GM20000 (cell line): ENCODE measurements at regions not wholly inside any gene's neighbourhood (a gene's known extent, or its start where the extent isn't known, plus 50 kb on each side); places are given as distances from the start of the nearest gene placed in this dataset.
"Not testable (repeated sequence)": the region's sequence is repeated elsewhere in the genome, so short reads cannot be mapped to it uniquely, and the experiment has no call there.

Experiments used
- DNase-seq: peaks from one replicate; pipeline ENCODE4 v3.0.0; 2012; ENCODE audit warnings: low spot score
- TF ChIP-seq, protein P1 (sequence below): IDR thresholded peaks from 2 replicates; pipeline ENCODE4 v1.5.1; 2012; ENCODE audit warnings: mild to moderate bottlenecking, control low read depth; ENCODE audit errors: extremely low read depth, missing control alignments

DNA sequence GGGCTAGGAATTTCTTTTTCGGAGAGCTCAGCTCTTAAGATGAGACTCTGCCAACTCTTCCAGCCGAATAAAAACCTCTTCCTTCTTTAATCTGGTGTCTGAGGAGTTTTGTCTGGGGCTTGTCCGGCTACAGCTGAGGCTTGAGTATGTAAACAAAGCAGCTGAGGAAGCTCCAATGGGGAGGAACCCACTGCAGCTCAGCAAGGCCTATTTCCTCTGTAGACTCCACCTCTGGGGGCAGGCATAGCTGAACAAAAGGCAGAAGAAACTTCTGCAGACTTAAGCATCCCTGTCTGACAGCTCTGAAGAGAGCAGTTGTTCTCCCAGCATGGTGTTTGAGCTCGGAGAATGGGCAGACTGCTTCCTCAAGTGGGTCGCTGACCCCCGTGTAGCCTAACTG lies 838.7 kb downstream of the CCDC85A start:
- TF ChIP-seq, protein P1, sequence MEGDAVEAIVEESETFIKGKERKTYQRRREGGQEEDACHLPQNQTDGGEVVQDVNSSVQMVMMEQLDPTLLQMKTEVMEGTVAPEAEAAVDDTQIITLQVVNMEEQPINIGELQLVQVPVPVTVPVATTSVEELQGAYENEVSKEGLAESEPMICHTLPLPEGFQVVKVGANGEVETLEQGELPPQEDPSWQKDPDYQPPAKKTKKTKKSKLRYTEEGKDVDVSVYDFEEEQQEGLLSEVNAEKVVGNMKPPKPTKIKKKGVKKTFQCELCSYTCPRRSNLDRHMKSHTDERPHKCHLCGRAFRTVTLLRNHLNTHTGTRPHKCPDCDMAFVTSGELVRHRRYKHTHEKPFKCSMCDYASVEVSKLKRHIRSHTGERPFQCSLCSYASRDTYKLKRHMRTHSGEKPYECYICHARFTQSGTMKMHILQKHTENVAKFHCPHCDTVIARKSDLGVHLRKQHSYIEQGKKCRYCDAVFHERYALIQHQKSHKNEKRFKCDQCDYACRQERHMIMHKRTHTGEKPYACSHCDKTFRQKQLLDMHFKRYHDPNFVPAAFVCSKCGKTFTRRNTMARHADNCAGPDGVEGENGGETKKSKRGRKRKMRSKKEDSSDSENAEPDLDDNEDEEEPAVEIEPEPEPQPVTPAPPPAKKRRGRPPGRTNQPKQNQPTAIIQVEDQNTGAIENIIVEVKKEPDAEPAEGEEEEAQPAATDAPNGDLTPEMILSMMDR = no peak
- DNase-seq = no peak

DNA sequence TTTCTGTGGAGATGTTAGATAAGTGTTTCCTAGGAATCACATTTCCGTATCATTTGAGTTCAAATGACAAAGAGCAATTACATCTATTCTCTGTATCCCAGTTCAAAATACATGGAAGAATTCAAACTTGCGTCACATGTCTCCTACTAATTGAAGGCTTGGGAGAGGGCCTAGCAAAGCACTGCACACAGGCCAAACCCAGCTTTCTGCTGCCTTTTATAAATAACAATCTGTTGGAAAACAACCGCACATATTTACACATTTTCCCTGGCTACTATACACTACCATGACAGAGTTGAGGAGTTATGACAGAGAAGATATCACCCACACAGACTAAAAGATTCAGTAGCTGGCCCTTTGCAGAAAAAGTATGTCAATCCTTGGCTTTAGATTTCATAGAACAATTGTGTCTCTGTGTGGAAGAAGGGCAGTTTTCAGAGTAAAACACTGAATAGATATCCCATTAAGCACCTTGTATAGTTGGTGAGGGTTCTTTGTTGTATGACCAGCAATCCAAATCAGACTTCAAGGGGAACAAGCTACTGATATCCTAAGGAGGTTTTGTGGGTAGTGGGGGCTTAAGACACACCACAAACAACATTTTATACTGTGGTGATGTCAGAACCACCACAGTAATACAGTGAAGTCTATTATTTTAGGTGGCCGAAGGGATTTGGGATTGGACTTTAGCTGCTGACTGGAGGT lies 861.3 kb downstream of the CCDC85A start:
- DNase-seq = no peak
- TF ChIP-seq, protein P1 = no peak

DNA sequence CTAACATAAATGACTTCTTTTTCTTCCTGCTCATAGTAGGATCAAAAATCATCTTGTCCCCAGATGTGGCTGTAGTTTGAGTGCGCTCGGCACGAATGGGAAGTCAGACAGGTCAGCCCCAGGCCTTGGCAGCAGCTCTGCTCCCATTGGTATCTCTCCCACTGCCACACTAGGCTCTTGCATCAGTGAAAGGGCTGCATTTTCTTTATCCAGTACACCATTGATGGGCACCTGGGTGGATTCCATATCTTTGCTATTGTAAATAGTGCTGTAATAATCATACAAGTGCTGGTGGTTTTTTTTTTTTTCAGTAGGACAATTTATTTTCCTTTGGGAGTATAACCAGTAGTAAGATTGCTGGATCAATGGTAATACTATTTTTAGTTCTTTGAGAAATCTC lies 865.5 kb downstream of the CCDC85A start:
- TF ChIP-seq, protein P1 = no peak
- no peak for DNase-seq

DNA sequence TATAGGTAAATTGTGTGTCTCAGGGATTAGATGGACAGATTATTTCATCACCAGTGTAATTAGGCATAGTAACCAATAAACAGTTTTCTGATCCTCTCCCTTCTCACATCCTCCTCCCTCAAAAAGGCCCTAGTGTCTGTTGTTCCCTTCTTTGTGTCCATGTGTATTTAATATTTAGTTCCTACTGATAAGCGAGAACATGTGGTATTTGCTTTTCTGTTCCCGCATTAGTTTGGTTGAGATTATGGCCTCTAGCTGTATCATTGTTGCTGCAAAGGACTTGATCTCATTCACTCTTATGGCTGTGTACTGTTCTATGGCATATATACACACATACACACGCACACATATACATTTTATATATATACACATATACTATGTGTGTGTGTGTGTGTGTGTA lies 866.2 kb downstream of the CCDC85A start:
- no peak for DNase-seq
- TF ChIP-seq, protein P1 = no peak

DNA sequence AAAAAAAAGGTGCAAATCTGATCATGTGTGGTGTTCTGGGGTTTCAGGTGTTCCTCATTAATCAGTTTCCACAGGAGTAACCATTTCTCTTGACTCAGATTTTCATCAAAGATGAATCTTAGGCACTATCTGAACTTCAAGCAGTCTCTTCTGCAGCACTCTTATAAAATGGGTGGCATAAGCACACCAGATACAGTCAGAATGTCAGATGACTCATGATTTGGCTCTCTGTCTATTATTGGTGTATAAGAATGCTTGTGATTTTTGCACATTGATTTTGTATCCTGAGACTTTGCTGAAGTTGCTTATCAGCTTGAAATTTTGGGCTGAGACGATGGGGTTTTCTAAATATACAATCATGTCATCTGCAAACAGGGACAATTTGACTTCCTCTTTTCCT lies 882.5 kb downstream of the CCDC85A start:
- not testable (repeated sequence) for DNase-seq

DNA sequence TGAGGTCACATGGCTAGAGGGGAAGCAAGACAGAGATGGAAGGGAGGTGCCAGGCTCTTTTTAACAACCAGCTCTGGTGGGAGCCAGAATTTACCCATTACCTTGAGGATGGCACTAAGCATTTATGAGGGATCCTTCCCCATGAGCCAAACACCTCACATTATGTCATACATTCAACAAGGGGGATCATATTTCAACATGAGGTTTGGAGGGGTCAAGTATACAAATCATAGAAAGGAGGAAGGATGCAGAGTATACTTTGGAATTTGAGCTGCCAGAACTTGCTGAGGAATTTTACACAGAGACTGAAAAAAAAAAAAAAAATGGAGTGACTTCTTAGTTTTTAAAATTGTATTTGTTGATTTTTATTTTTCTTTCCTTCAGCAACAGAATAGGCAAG lies 891.4 kb downstream of the CCDC85A start:
- TF ChIP-seq, protein P1 = no peak
- no peak for DNase-seq

DNA sequence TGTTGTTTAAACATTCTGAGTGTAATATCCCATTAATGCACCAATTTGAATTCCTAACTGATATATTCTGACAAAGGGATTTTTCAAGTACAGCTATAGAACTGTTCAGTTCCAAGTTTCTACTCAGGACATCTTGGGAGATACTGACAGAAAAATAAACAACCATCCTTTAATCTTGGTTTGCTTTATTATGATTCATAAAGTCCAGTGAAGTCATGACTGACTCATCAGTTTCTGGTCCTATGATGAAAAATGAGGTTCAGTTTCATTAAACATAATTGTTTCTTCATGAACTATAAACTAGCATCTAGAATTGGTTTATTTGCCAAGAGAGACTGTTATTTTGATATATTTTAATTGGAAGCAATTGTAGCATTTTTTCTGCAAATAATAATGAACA lies 896.2 kb downstream of the CCDC85A start:
- no peak for DNase-seq
- TF ChIP-seq, protein P1 = no peak

DNA sequence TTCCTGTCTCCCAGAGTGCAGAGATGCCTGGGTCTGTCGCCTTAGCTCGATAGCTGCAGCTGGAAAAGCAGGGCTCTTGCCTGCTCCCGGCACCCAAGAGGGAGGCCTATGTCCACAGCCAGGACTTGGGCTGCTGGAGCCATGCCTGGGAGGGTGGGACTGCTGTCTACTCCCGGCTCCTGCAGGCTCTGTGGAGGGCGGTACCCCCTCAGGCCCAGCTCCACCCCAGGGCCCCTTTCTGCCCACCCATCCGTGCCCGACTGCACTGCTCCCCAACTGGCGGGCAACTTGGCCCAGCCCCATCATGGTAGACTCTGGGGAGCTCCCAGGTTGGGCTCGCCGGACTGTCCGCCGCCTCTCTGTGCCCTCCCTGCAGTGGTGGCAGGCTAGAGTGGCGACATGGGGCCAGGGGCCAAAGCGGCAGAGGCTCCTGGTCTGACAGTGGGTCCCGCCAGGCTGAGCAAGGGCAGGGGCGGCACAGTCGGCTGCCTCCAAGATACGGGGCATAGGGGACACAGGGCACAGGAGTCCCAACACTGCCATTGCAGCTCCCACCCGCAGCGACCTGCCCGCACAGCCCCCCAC lies 901.0 kb downstream of the CCDC85A start:
- no peak for DNase-seq
- TF ChIP-seq, protein P1 = no peak
